ENCODE measurements at regions not wholly inside any gene's neighbourhood (a gene's known extent, or its start where the extent isn't known, plus 50 kb on each side); places are given as distances from the start of the nearest gene placed in this dataset. TPM values are rescaled to one million over a fixed set of nuclear protein-coding genes. Genes with fewer than 3 reads are reported as not detected.

- DNase-seq (ENCODE audit: low read depth) = no peak
- Mint-ChIP-seq H3K36me3 (ENCODE audit: low read depth, unreplicated experiment) (no peaks in the 10 kb centered on the region), H3K9me3 (ENCODE audit: unreplicated experiment) (no peaks in the 10 kb centered on the region), H3K4me1 (ENCODE audit: low read depth, unreplicated experiment) (peaks cover 17% of the 10 kb centered on the region), H3K27ac (ENCODE audit: unreplicated experiment) (peak overlapping the region; percentile 64), H3K27me3 (ENCODE audit: low read depth, unreplicated experiment) (peaks cover 7% of the 10 kb centered on the region), H3K4me3 (ENCODE audit: unreplicated experiment) (no peak overlapping the region)
- Histone ChIP-seq H3K36me3 (ENCODE audit: insufficient read depth, low read length) (no peaks in the 10 kb centered on the region), H3K79me2 (ENCODE audit: insufficient read depth, low read length) (no peaks in the 10 kb centered on the region), H4K20me1 (ENCODE audit: insufficient read depth, low read length) (no peaks in the 10 kb centered on the region), H3K4me3 (ENCODE audit: insufficient read depth, low read depth, low read length) (no peak overlapping the region), H3K27me3 (ENCODE audit: insufficient read depth, low read length) (no peaks in the 10 kb centered on the region), H3K9me3 (ENCODE audit: insufficient read depth, low read depth, low read length) (no peaks in the 10 kb centered on the region), H3K27ac (ENCODE audit: low read depth, low read length) (no peak overlapping the region), H3K9ac (ENCODE audit: low read length) (no peak overlapping the region), H3K4me1 (ENCODE audit: insufficient read depth, low read length) (peaks cover 15% of the 10 kb centered on the region), H3K4me2 (ENCODE audit: low read length) (no peak overlapping the region), H2AFZ (ENCODE audit: low read depth, low read length) (no peak overlapping the region)
- no peak for FAIRE-seq
- TF ChIP-seq EZH2 (IDR thresholded peaks at IDR 0.05; ENCODE audit: insufficient read depth, low read length) = no peak
- no peak for TF ChIP-seq CTCF (IDR thresholded peaks at IDR 0.05; ENCODE audit: insufficient read depth, low read depth, low read length)
Measured at GRCh38 chr14:50056435-50056834, 59.9 kb downstream of the VCPKMT start.

- Mint-ChIP-seq H3K4me1 (ENCODE audit: low read depth, unreplicated experiment) (peaks cover 24% of the 10 kb centered on the region), H3K27me3 (ENCODE audit: low read depth, unreplicated experiment) (peaks cover 7% of the 10 kb centered on the region), H3K4me3 (ENCODE audit: unreplicated experiment) (no peak overlapping the region), H3K36me3 (ENCODE audit: low read depth, unreplicated experiment) (no peaks in the 10 kb centered on the region), H3K9me3 (ENCODE audit: unreplicated experiment) (no peaks in the 10 kb centered on the region), H3K27ac (ENCODE audit: unreplicated experiment) (no peak overlapping the region)
- no peak overlapping the region for H3K4me2 ChIP-seq (ENCODE audit: low read length)
- no peaks in the 10 kb centered on the region for H3K79me2 ChIP-seq (ENCODE audit: insufficient read depth, low read length)
- no peak for DNase-seq (ENCODE audit: low read depth)
- H4K20me1 ChIP-seq (ENCODE audit: insufficient read depth, low read length) = no peaks in the 10 kb centered on the region
- peaks cover 24% of the 10 kb centered on the region for H3K4me1 ChIP-seq (ENCODE audit: insufficient read depth, low read length)
- H3K4me3 ChIP-seq (ENCODE audit: insufficient read depth, low read depth, low read length) = no peak overlapping the region
- no peaks in the 10 kb centered on the region for H3K9me3 ChIP-seq (ENCODE audit: insufficient read depth, low read depth, low read length)
- H2AFZ ChIP-seq (ENCODE audit: low read depth, low read length) = no peak overlapping the region
- no peak for TF ChIP-seq CTCF (IDR thresholded peaks at IDR 0.05; ENCODE audit: insufficient read depth, low read depth, low read length)
- no peak for TF ChIP-seq EZH2 (IDR thresholded peaks at IDR 0.05; ENCODE audit: insufficient read depth, low read length)
- no peak for FAIRE-seq
- no peaks in the 10 kb centered on the region for H3K36me3 ChIP-seq (ENCODE audit: insufficient read depth, low read length)
- no peak overlapping the region for H3K9ac ChIP-seq (ENCODE audit: low read length)
- no peaks in the 10 kb centered on the region for H3K27me3 ChIP-seq (ENCODE audit: insufficient read depth, low read length)
- H3K27ac ChIP-seq (ENCODE audit: low read depth, low read length) = no peak overlapping the region
Measured at GRCh38 chr14:50057331-50057730, 59.0 kb downstream of the VCPKMT start.

- no peaks in the 10 kb centered on the region for H3K36me3 Mint-ChIP-seq (ENCODE audit: low read depth, unreplicated experiment)
- H2AFZ ChIP-seq (ENCODE audit: low read depth, low read length) = no peak overlapping the region
- no peak overlapping the region for H3K4me2 ChIP-seq (ENCODE audit: low read length)
- H3K79me2 ChIP-seq (ENCODE audit: insufficient read depth, low read length) = no peaks in the 10 kb centered on the region
- no peaks in the 10 kb centered on the region for H3K9me3 Mint-ChIP-seq (ENCODE audit: unreplicated experiment)
- H3K4me3 Mint-ChIP-seq (ENCODE audit: unreplicated experiment) = no peak overlapping the region
- no peak for TF ChIP-seq EZH2 (IDR thresholded peaks at IDR 0.05; ENCODE audit: insufficient read depth, low read length)
- no peak for TF ChIP-seq CTCF (IDR thresholded peaks at IDR 0.05; ENCODE audit: insufficient read depth, low read depth, low read length)
- H3K27ac ChIP-seq (ENCODE audit: low read depth, low read length) = no peak overlapping the region
- FAIRE-seq (no peak), DNase-seq (ENCODE audit: low read depth) (no peak)
- no peaks in the 10 kb centered on the region for H4K20me1 ChIP-seq (ENCODE audit: insufficient read depth, low read length)
- peaks cover 29% of the 10 kb centered on the region for H3K4me1 Mint-ChIP-seq (ENCODE audit: low read depth, unreplicated experiment)
- H3K9me3 ChIP-seq (ENCODE audit: insufficient read depth, low read depth, low read length) = no peaks in the 10 kb centered on the region
- H3K27me3 ChIP-seq (ENCODE audit: insufficient read depth, low read length) = no peaks in the 10 kb centered on the region
- H3K27me3 Mint-ChIP-seq (ENCODE audit: low read depth, unreplicated experiment) = peaks cover 3% of the 10 kb centered on the region
- H3K27ac Mint-ChIP-seq (ENCODE audit: unreplicated experiment) = no peak overlapping the region
- peaks cover 32% of the 10 kb centered on the region for H3K4me1 ChIP-seq (ENCODE audit: insufficient read depth, low read length)
- no peaks in the 10 kb centered on the region for H3K36me3 ChIP-seq (ENCODE audit: insufficient read depth, low read length)
- H3K9ac ChIP-seq (ENCODE audit: low read length) = no peak overlapping the region
- H3K4me3 ChIP-seq (ENCODE audit: insufficient read depth, low read depth, low read length) = no peak overlapping the region
Measured at GRCh38 chr14:50058113-50058512, 58.3 kb downstream of the VCPKMT start.

Small RNA genes in the stretch of these regions (microRNA-seq; reads per million reads assigned to microRNA genes)
- gene MIR6076 = not detected

Data from astrocyte (in vitro differentiated cells and primary cell).